Astrocyte (in vitro differentiated cells and primary cell): ENCODE measurements at regions not wholly inside any gene's neighbourhood (a gene's known extent, or its start where the extent isn't known, plus 50 kb on each side); places are given as distances from the start of the nearest gene placed in this dataset.

ENCODE experiments used
- CTCF ChIP-seq: IDR thresholded peaks from 2 replicates; pipeline ENCODE4 v1.5.1; 2011; ENCODE audit warnings: low read depth, mild to moderate bottlenecking, inconsistent platforms, low read length, moderate library complexity; ENCODE audit not compliant: insufficient read depth
- EZH2 ChIP-seq: IDR thresholded peaks from 2 replicates; pipeline ENCODE4 v1.6.1; 2012; ENCODE audit warnings: mild to moderate bottlenecking, low read length, inconsistent platforms; ENCODE audit not compliant: insufficient read depth

- TF ChIP-seq CTCF (no peak), EZH2 (no peak)
Measured at GRCh38 chr9:126080641-126081040, 246.0 kb upstream of the MVB12B start.
